ENCODE measurements at regions not wholly inside any gene's neighbourhood (a gene's known extent, or its start where the extent isn't known, plus 50 kb on each side); places are given as distances from the start of the nearest gene placed in this dataset.

GRCh38 chr5:167870055-167870454 is 421.4 kb upstream of the WWC1 start:
- no peak for TF ChIP-seq CTCF (IDR thresholded peaks at IDR 0.05)
- TF ChIP-seq ZFX (IDR thresholded peaks at IDR 0.05; ENCODE audit: borderline replicate concordance) = no peak
- no peak overlapping the region for H3K27ac ChIP-seq

- H3K27ac ChIP-seq = no peak overlapping the region
- TF ChIP-seq ZFX (IDR thresholded peaks at IDR 0.05; ENCODE audit: borderline replicate concordance) (no peak), CTCF (IDR thresholded peaks at IDR 0.05) (no peak)
These were observed 420.4 kb upstream of the WWC1 start for GRCh38 chr5:167871091-167871490.

GRCh38 chr5:167872791-167873190 is 418.7 kb upstream of the WWC1 start:
- TF ChIP-seq CTCF (IDR thresholded peaks at IDR 0.05) (no peak), ZFX (IDR thresholded peaks at IDR 0.05; ENCODE audit: borderline replicate concordance) (no peak)
- no peak overlapping the region for H3K27ac ChIP-seq

GRCh38 chr5:167877114-167877722 is 414.2 kb upstream of the WWC1 start:
- no peak overlapping the region for H3K27ac ChIP-seq
- TF ChIP-seq CTCF (IDR thresholded peaks at IDR 0.05) = no peak
- no peak for TF ChIP-seq ZFX (IDR thresholded peaks at IDR 0.05; ENCODE audit: borderline replicate concordance)

- TF ChIP-seq CTCF (IDR thresholded peaks at IDR 0.05) = no peak
- TF ChIP-seq ZFX (IDR thresholded peaks at IDR 0.05; ENCODE audit: borderline replicate concordance) = no peak
- H3K27ac ChIP-seq = no peak overlapping the region
These were observed 413.5 kb upstream of the WWC1 start for GRCh38 chr5:167877924-167878323.

GRCh38 chr5:167880420-167880819 is 411.0 kb upstream of the WWC1 start:
- TF ChIP-seq ZFX (IDR thresholded peaks at IDR 0.05; ENCODE audit: borderline replicate concordance) (no peak), CTCF (IDR thresholded peaks at IDR 0.05) (no peak)
- H3K27ac ChIP-seq = no peak overlapping the region

- H3K27ac ChIP-seq = no peak overlapping the region
- no peak for TF ChIP-seq ZFX (IDR thresholded peaks at IDR 0.05; ENCODE audit: borderline replicate concordance)
- TF ChIP-seq CTCF (IDR thresholded peaks at IDR 0.05) = no peak
These were observed 410.4 kb upstream of the WWC1 start for GRCh38 chr5:167881041-167881440.
